CD4-positive, alpha-beta memory T cell (primary cell): ENCODE measurements at regions not wholly inside any gene's neighbourhood (a gene's known extent, or its start where the extent isn't known, plus 50 kb on each side); places are given as distances from the start of the nearest gene placed in this dataset.

Experiments
- CTCF ChIA-PET: fragments of 350-600 bp; sonication (Branson Sonifier 250); formaldehyde crosslinking; loops from one replicate; lab custom pipeline; 2021; ENCODE audit warnings: inconsistent platforms; ENCODE audit not compliant: partially characterized antibody; lab: Charles Lee
- POLR2A ChIA-PET: fragments of 350-600 bp; sonication (Branson Sonifier 250); formaldehyde crosslinking; loops from one replicate; lab custom pipeline; 2021; ENCODE audit not compliant: partially characterized antibody; lab: Charles Lee
- DNase-seq, 5 donors: peaks; one replicate each; pipeline versions ENCODE4 v3.0.0 to v3.0.0-alpha.2; 2020 to 2022; ENCODE audit warnings: mixed read lengths in 1 of 5
- H3K27ac ChIP-seq: one replicate; pipeline ENCODE4 v1.7.0; 2013; ENCODE audit warnings: low read depth, low read length
- H3K27me3 ChIP-seq: 2 replicates; pipeline ENCODE4 v1.7.0; 2013; ENCODE audit warnings: mild to moderate bottlenecking, low read length, moderate library complexity; ENCODE audit not compliant: insufficient read depth
- H3K36me3 ChIP-seq: 2 replicates; pipeline ENCODE4 v1.7.0; 2013; ENCODE audit warnings: mild to moderate bottlenecking, low read length, moderate library complexity; ENCODE audit not compliant: insufficient read depth
- H3K4me1 ChIP-seq: 2 replicates; pipeline ENCODE4 v1.7.0; 2013; ENCODE audit warnings: mild to moderate bottlenecking, low read length, moderate library complexity; ENCODE audit not compliant: insufficient read depth
- H3K4me3 ChIP-seq, 2 donors: one replicate each; pipeline ENCODE4 v1.7.0; 2013; ENCODE audit warnings: low read length in 2 of 2, mild to moderate bottlenecking in 1 of 2
- H3K9me3 ChIP-seq, 2 donors: one replicate each; pipeline ENCODE4 v1.7.0; 2013; ENCODE audit warnings: low read length in 2 of 2, control low read depth in 1 of 2; ENCODE audit not compliant: control insufficient read depth in 1 of 2
- H3K27ac Mint-ChIP-seq, 7 donors: one replicate each; pipeline ENCODE4 v1.8.0; 2020 to 2021; ENCODE audit warnings: mixed read lengths in 7 of 7, mild to moderate bottlenecking in 6 of 7, inconsistent platforms in 3 of 7, moderate library complexity in 3 of 7
- H3K27me3 Mint-ChIP-seq, 2 donors: one replicate each; pipeline ENCODE4 v1.8.0; 2020 to 2021; ENCODE audit warnings: mixed read lengths in 2 of 2
- H3K36me3 Mint-ChIP-seq, 2 donors: one replicate each; pipeline ENCODE4 v1.8.0; 2020 to 2021; ENCODE audit warnings: mixed read lengths in 2 of 2, inconsistent platforms in 1 of 2, mild to moderate bottlenecking in 1 of 2
- H3K4me1 Mint-ChIP-seq, 4 donors: one replicate each; pipeline ENCODE4 v1.8.0; 2020 to 2021; ENCODE audit warnings: mixed read lengths in 4 of 4, mild to moderate bottlenecking in 1 of 4
- H3K4me3 Mint-ChIP-seq, 8 donors: one replicate each; pipeline ENCODE4 v1.8.0; 2020 to 2021; ENCODE audit warnings: mixed read lengths in 8 of 8, mild to moderate bottlenecking in 7 of 8, moderate library complexity in 6 of 8, inconsistent platforms in 3 of 8
- H3K9me3 Mint-ChIP-seq, 8 donors: one replicate each; pipeline ENCODE4 v1.8.0; 2020 to 2021; ENCODE audit warnings: mixed read lengths in 8 of 8, mild to moderate bottlenecking in 5 of 8, inconsistent platforms in 3 of 8, moderate library complexity in 1 of 8
- intact Hi-C: fragments of 100-400 bp; cut with micrococcal nuclease; formaldehyde crosslinking; loops from one replicate; pipeline ENCODE4 v1.15.1; 2023

GRCh38 chr17:79379700-79380445 lies 231.0 kb downstream of the RBFOX3 start:
- no peak overlapping the region for H3K27ac ChIP-seq
- DNase-seq, result no peak
- Mint-ChIP-seq H3K27me3 (peaks cover 20% of the 10 kb centered on the region in 2 donors), H3K4me1 (no peaks in the 10 kb centered on the region), H3K4me3 (no peak overlapping the region), H3K27ac (peak overlapping the region in 1 of 7 donors; percentile 8), H3K36me3 (no peaks in the 10 kb centered on the region), H3K9me3 (no peaks in the 10 kb centered on the region)
- intact Hi-C loops, result no loop called here
- H3K4me3 ChIP-seq, result no peak overlapping the region
- ChIA-PET CTCF (interaction anchor here (1.2 to 2.2 kb wide), 2 partner anchors 12 to 21 kb away, joined by 3 to 4 read pairs; no protein-coding TSS in a partner anchor), POLR2A (no interaction called here)
- H3K4me1 ChIP-seq, result no peaks in the 10 kb centered on the region
- H3K36me3 ChIP-seq, result no peaks in the 10 kb centered on the region
- H3K9me3 ChIP-seq, result no peaks in the 10 kb centered on the region
- no peaks in the 10 kb centered on the region for H3K27me3 ChIP-seq

GRCh38 chr17:79377230-79377786 lies 233.5 kb downstream of the RBFOX3 start:
- intact Hi-C loops, result no loop called here

GRCh38 chr17:79374807-79375206 lies 236.0 kb downstream of the RBFOX3 start:
- DNase-seq, result no peak
- H3K36me3 ChIP-seq, result no peaks in the 10 kb centered on the region
- H3K27me3 Mint-ChIP-seq, result peaks cover 22 to 26% of the 10 kb centered on the region in 2 donors
- peaks cover 0 to 3% (median 0%) of the 10 kb centered on the region in 4 donors for H3K4me1 Mint-ChIP-seq
- H3K27ac ChIP-seq, result no peak overlapping the region
- no peak overlapping the region for H3K4me3 Mint-ChIP-seq
- no peaks in the 10 kb centered on the region for H3K4me1 ChIP-seq
- no peaks in the 10 kb centered on the region for H3K9me3 ChIP-seq
- H3K36me3 Mint-ChIP-seq, result no peaks in the 10 kb centered on the region
- CTCF ChIA-PET, result no interaction called here
- no peak overlapping the region for H3K4me3 ChIP-seq
- no peaks in the 10 kb centered on the region for H3K27me3 ChIP-seq
- no peak overlapping the region for H3K27ac Mint-ChIP-seq
- H3K9me3 Mint-ChIP-seq, result no peaks in the 10 kb centered on the region
- POLR2A ChIA-PET, result no interaction called here
- intact Hi-C loops, result no loop called here

More at GRCh38 chr17:79377230-79377786, 233.5 kb downstream of the RBFOX3 start:
- no peaks in the 10 kb centered on the region for H3K36me3 Mint-ChIP-seq
- no peak for DNase-seq
- POLR2A ChIA-PET, result no interaction called here
- peaks cover 24% of the 10 kb centered on the region in 2 donors for H3K27me3 Mint-ChIP-seq
- Histone ChIP-seq H3K9me3 (no peaks in the 10 kb centered on the region), H3K27me3 (no peaks in the 10 kb centered on the region), H3K36me3 (no peaks in the 10 kb centered on the region), H3K4me3 (no peak overlapping the region), H3K4me1 (no peaks in the 10 kb centered on the region), H3K27ac (no peak overlapping the region)
- no peak overlapping the region for H3K27ac Mint-ChIP-seq
- H3K4me3 Mint-ChIP-seq, result no peak overlapping the region
- H3K9me3 Mint-ChIP-seq, result no peaks in the 10 kb centered on the region
- CTCF ChIA-PET, result interaction anchor here (1.6 kb wide), 1 partner anchor 24 kb away, joined by 5 read pairs; no protein-coding TSS in a partner anchor
- no peaks in the 10 kb centered on the region for H3K4me1 Mint-ChIP-seq

GRCh38 chr17:79374087-79374689 lies 236.7 kb downstream of the RBFOX3 start:
- no peak for DNase-seq
- Mint-ChIP-seq H3K4me3 (no peak overlapping the region), H3K4me1 (peaks cover 0 to 3% (median 0%) of the 10 kb centered on the region in 4 donors), H3K9me3 (no peaks in the 10 kb centered on the region), H3K27ac (no peak overlapping the region), H3K27me3 (peaks cover 17 to 23% of the 10 kb centered on the region in 2 donors), H3K36me3 (no peaks in the 10 kb centered on the region)
- intact Hi-C loops, result no loop called here
- Histone ChIP-seq H3K4me1 (no peaks in the 10 kb centered on the region), H3K27ac (no peak overlapping the region), H3K4me3 (no peak overlapping the region), H3K9me3 (no peaks in the 10 kb centered on the region), H3K27me3 (no peaks in the 10 kb centered on the region), H3K36me3 (no peaks in the 10 kb centered on the region)
- POLR2A ChIA-PET, result no interaction called here
- CTCF ChIA-PET, result no interaction called here

- no peak overlapping the region for H3K4me3 Mint-ChIP-seq
- H3K27me3 Mint-ChIP-seq, result peaks cover 12 to 23% of the 10 kb centered on the region in 2 donors
- ChIA-PET CTCF (interaction anchor here (1.4 kb wide), 1 partner anchor 21 kb away, joined by 4 read pairs; no protein-coding TSS in a partner anchor), POLR2A (no interaction called here)
- H3K27ac ChIP-seq, result no peak overlapping the region
- H3K27me3 ChIP-seq, result no peaks in the 10 kb centered on the region
- intact Hi-C loops, result no loop called here
- no peaks in the 10 kb centered on the region for H3K9me3 ChIP-seq
- H3K27ac Mint-ChIP-seq, result no peak overlapping the region
- H3K36me3 ChIP-seq, result no peaks in the 10 kb centered on the region
- no peaks in the 10 kb centered on the region for H3K9me3 Mint-ChIP-seq
- no peak overlapping the region for H3K4me3 ChIP-seq
- DNase-seq, result no peak
- peaks cover 0 to 3% (median 0%) of the 10 kb centered on the region in 4 donors for H3K4me1 Mint-ChIP-seq
- no peaks in the 10 kb centered on the region for H3K36me3 Mint-ChIP-seq
- H3K4me1 ChIP-seq, result no peaks in the 10 kb centered on the region
These were observed 238.2 kb downstream of the RBFOX3 start for GRCh38 chr17:79372470-79373238.

- H3K4me1 Mint-ChIP-seq, result peaks cover 0 to 3% (median 0%) of the 10 kb centered on the region in 4 donors
- DNase-seq, result no peak
- H3K9me3 Mint-ChIP-seq, result no peaks in the 10 kb centered on the region
- Histone ChIP-seq H3K4me3 (no peak overlapping the region), H3K27me3 (no peaks in the 10 kb centered on the region), H3K27ac (no peak overlapping the region), H3K36me3 (no peaks in the 10 kb centered on the region), H3K4me1 (no peaks in the 10 kb centered on the region), H3K9me3 (no peaks in the 10 kb centered on the region)
- CTCF ChIA-PET, result no interaction called here
- H3K36me3 Mint-ChIP-seq, result no peaks in the 10 kb centered on the region
- H3K27me3 Mint-ChIP-seq, result peaks cover 10 to 24% of the 10 kb centered on the region in 2 donors
- H3K27ac Mint-ChIP-seq, result no peak overlapping the region
- H3K4me3 Mint-ChIP-seq, result no peak overlapping the region
- intact Hi-C loops, result no loop called here
- POLR2A ChIA-PET, result no interaction called here
These were observed 238.9 kb downstream of the RBFOX3 start for GRCh38 chr17:79371984-79372383.

GRCh38 chr17:79370594-79370993 lies 240.3 kb downstream of the RBFOX3 start:
- H3K4me3 ChIP-seq, result no peak overlapping the region
- no peaks in the 10 kb centered on the region for H3K36me3 Mint-ChIP-seq
- POLR2A ChIA-PET, result no interaction called here
- H3K4me3 Mint-ChIP-seq, result no peak overlapping the region
- no peaks in the 10 kb centered on the region for H3K4me1 ChIP-seq
- peaks cover 0 to 2% (median 0%) of the 10 kb centered on the region in 8 donors for H3K9me3 Mint-ChIP-seq
- CTCF ChIA-PET, result no interaction called here
- H3K27me3 Mint-ChIP-seq, result peaks cover 10 to 21% of the 10 kb centered on the region in 2 donors
- peaks cover 0 to 3% (median 0%) of the 10 kb centered on the region in 4 donors for H3K4me1 Mint-ChIP-seq
- H3K27ac ChIP-seq, result no peak overlapping the region
- DNase-seq, result no peak
- no peaks in the 10 kb centered on the region for H3K36me3 ChIP-seq
- no peak overlapping the region for H3K27ac Mint-ChIP-seq
- H3K9me3 ChIP-seq, result no peaks in the 10 kb centered on the region
- intact Hi-C loops, result no loop called here
- no peaks in the 10 kb centered on the region for H3K27me3 ChIP-seq
